DND-41 (cell line): ENCODE measurements at regions not wholly inside any gene's neighbourhood (a gene's known extent, or its start where the extent isn't known, plus 50 kb on each side); places are given as distances from the start of the nearest gene placed in this dataset.
"Not testable (repeated sequence)": the region's sequence is repeated elsewhere in the genome, so short reads cannot be mapped to it uniquely, and the experiment has no call there.

Source experiments
- EZH2 ChIP-seq: IDR thresholded peaks from 3 replicates; pipeline ENCODE4 v1.6.1; 2012; ENCODE audit warnings: borderline replicate concordance, low read depth, mild to moderate bottlenecking, moderate library complexity, low read length, inconsistent platforms; ENCODE audit not compliant: severe bottlenecking
- TF ChIP-seq, protein P1 (sequence below): IDR thresholded peaks from 2 replicates; pipeline ENCODE4 v1.5.1; 2012; ENCODE audit warnings: borderline replicate concordance, low read length, moderate library complexity, mild to moderate bottlenecking; ENCODE audit not compliant: poor library complexity, severe bottlenecking; ENCODE audit errors: extremely low read depth

DNA sequence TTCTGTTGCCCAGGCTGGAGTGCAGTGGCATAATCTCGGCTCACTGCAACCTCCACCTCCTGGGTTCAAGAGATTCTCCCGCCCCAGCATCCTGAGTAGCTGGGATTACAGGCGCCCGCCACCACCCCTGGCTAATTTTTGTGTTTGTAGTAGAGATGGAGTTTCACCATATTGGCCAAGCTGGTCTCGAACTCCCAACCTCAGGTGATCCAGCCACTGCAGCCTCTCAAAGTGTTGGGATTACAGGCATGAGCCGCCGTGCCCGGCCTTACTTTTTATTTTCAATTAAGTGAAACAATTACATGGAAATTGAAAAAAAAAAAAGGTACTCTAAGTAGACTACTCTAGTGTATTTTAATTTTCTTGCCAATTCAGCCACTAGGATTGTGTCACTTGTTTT, 145.2 kb downstream of the SNRPN start:
- TF ChIP-seq, protein P1, sequence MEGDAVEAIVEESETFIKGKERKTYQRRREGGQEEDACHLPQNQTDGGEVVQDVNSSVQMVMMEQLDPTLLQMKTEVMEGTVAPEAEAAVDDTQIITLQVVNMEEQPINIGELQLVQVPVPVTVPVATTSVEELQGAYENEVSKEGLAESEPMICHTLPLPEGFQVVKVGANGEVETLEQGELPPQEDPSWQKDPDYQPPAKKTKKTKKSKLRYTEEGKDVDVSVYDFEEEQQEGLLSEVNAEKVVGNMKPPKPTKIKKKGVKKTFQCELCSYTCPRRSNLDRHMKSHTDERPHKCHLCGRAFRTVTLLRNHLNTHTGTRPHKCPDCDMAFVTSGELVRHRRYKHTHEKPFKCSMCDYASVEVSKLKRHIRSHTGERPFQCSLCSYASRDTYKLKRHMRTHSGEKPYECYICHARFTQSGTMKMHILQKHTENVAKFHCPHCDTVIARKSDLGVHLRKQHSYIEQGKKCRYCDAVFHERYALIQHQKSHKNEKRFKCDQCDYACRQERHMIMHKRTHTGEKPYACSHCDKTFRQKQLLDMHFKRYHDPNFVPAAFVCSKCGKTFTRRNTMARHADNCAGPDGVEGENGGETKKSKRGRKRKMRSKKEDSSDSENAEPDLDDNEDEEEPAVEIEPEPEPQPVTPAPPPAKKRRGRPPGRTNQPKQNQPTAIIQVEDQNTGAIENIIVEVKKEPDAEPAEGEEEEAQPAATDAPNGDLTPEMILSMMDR: not testable (repeated sequence)
- TF ChIP-seq EZH2: not testable (repeated sequence)
